ENCODE measurements at regions not wholly inside any gene's neighbourhood (a gene's known extent, or its start where the extent isn't known, plus 50 kb on each side); places are given as distances from the start of the nearest gene placed in this dataset.

DNA sequence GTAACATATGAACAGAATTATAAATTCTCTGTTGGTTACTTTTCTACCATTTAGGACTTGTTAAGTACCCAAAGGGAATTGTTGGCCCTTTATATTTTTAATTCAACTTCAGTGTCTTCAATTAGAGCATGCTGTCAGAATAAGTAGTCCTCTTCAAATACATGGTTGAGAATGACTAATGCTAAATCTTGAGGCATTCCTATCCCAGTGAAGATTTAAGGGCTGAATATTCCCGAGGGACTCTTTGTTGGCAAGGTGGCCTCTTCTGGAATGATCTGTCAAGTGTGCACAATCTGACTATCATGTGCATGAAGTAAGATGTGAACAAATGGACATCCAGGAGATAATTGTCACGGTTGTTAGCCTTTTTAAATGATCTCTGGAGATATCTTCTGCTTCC lies 421.7 kb downstream of the BMP2 start:
- H3K9ac ChIP-seq (ENCODE audit: insufficient read depth, low read depth, low read length), result no peak overlapping the region
- H3K36me3 ChIP-seq (replicated peaks in 1 of 2; ENCODE audit: control insufficient read depth in 1 of 2, insufficient read depth in 2 of 2, low read length in 2 of 2), result no peaks in the 10 kb centered on the region
- no peaks in the 10 kb centered on the region for H3K79me2 ChIP-seq (ENCODE audit: insufficient read depth, low read length)
- 0% methylated on average over 2 of the region's 2 CpGs for WGBS (ENCODE audit: low lambda C conversion rate)
- ATAC-seq (no peak), DNase-seq (ENCODE audit: low spot score) (no peak), FAIRE-seq (no peak)
- no peak overlapping the region for H2AFZ ChIP-seq (ENCODE audit: low read length)
- TF ChIP-seq MAF1 (CRISPR knock-in tag; IDR thresholded peaks at IDR 0.05; ENCODE audit: borderline replicate concordance) (no peak), YEATS2 (CRISPR knock-in tag; IDR thresholded peaks at IDR 0.05; ENCODE audit: borderline replicate concordance) (no peak), ARNT (IDR thresholded peaks at IDR 0.05) (no peak)
- TF ChIP-seq, protein P1, sequence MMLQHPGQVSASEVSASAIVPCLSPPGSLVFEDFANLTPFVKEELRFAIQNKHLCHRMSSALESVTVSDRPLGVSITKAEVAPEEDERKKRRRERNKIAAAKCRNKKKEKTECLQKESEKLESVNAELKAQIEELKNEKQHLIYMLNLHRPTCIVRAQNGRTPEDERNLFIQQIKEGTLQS (CRISPR knock-in tag; IDR thresholded peaks at IDR 0.05), result no peak
- TF ChIP-seq, protein P2, sequence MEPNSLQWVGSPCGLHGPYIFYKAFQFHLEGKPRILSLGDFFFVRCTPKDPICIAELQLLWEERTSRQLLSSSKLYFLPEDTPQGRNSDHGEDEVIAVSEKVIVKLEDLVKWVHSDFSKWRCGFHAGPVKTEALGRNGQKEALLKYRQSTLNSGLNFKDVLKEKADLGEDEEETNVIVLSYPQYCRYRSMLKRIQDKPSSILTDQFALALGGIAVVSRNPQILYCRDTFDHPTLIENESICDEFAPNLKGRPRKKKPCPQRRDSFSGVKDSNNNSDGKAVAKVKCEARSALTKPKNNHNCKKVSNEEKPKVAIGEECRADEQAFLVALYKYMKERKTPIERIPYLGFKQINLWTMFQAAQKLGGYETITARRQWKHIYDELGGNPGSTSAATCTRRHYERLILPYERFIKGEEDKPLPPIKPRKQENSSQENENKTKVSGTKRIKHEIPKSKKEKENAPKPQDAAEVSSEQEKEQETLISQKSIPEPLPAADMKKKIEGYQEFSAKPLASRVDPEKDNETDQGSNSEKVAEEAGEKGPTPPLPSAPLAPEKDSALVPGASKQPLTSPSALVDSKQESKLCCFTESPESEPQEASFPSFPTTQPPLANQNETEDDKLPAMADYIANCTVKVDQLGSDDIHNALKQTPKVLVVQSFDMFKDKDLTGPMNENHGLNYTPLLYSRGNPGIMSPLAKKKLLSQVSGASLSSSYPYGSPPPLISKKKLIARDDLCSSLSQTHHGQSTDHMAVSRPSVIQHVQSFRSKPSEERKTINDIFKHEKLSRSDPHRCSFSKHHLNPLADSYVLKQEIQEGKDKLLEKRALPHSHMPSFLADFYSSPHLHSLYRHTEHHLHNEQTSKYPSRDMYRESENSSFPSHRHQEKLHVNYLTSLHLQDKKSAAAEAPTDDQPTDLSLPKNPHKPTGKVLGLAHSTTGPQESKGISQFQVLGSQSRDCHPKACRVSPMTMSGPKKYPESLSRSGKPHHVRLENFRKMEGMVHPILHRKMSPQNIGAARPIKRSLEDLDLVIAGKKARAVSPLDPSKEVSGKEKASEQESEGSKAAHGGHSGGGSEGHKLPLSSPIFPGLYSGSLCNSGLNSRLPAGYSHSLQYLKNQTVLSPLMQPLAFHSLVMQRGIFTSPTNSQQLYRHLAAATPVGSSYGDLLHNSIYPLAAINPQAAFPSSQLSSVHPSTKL (CRISPR knock-in tag; IDR thresholded peaks at IDR 0.05), result no peak
- POLR2A ChIA-PET, result no interaction called here
- no peaks in the 10 kb centered on the region for H3K27me3 ChIP-seq (ENCODE audit: control insufficient read depth in 1 of 2, insufficient read depth in 2 of 2, low read length in 2 of 2)
- CTCF ChIA-PET (ENCODE audit: low intra/inter-chr PET ratio, low total read pairs), result no interaction called here
- no peaks in the 10 kb centered on the region for H3K4me1 ChIP-seq (ENCODE audit: insufficient read depth, low read length)
- intact Hi-C loops (cut with micrococcal nuclease; ENCODE audit: unreplicated experiment) (no loop called here), in situ Hi-C loops (cut with HindIII; ENCODE audit: extremely low pct_ligation_motif_present, low pct_unique_long_range_greater_than_20kb) (no loop called here)
- peaks cover 82% of the 10 kb centered on the region for H3K9me3 ChIP-seq (ENCODE audit: low read length)
- no peak overlapping the region for H3K4me2 ChIP-seq (ENCODE audit: low read depth, low read length)
- BruUV-seq (replicated peaks), result no TSS peak
- H4K20me1 ChIP-seq (ENCODE audit: insufficient read depth, low read length), result no peaks in the 10 kb centered on the region
- H3K4me3 ChIP-seq (replicated peaks in 1 of 3; ENCODE audit: insufficient read depth in 1 of 3, low read depth in 2 of 3, low read length in 3 of 3), result no peak overlapping the region
- H3K27ac ChIP-seq (ENCODE audit: extremely low read length, insufficient read depth, low read length), result no peak overlapping the region

DNA sequence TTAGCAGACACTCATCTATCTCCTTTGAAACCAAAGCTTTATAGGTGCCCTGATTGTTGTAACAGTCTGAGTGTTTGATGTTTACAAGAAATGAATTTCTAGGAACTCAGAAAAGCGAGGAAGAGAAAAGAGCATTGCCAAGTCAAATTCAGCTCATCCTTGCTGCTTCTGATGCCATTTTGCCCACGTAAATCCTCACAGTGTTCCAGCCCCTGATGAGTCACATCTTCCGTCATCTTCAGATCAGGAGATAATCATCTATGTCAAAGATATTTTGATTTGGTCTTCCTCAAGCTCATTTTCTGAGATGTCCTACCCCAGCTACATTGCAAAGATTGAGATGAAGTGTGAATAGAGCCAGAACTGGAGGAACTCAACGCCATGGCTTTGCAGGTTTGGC lies 426.2 kb downstream of the BMP2 start:
- H3K9me3 ChIP-seq (ENCODE audit: low read length), result peaks cover 77% of the 10 kb centered on the region
- H3K4me1 ChIP-seq (ENCODE audit: insufficient read depth, low read length), result no peaks in the 10 kb centered on the region
- no peak overlapping the region for H3K4me3 ChIP-seq (replicated peaks in 1 of 3; ENCODE audit: insufficient read depth in 1 of 3, low read depth in 2 of 3, low read length in 3 of 3)
- H4K20me1 ChIP-seq (ENCODE audit: insufficient read depth, low read length), result no peaks in the 10 kb centered on the region
- no peak for ATAC-seq
- no peaks in the 10 kb centered on the region for H3K36me3 ChIP-seq (replicated peaks in 1 of 2; ENCODE audit: control insufficient read depth in 1 of 2, insufficient read depth in 2 of 2, low read length in 2 of 2)
- H3K4me2 ChIP-seq (ENCODE audit: low read depth, low read length), result no peak overlapping the region
- no peaks in the 10 kb centered on the region for H3K27me3 ChIP-seq (ENCODE audit: control insufficient read depth in 1 of 2, insufficient read depth in 2 of 2, low read length in 2 of 2)
- BruUV-seq (replicated peaks), result no TSS peak
- no peak overlapping the region for H3K9ac ChIP-seq (ENCODE audit: insufficient read depth, low read depth, low read length)
- TF ChIP-seq, protein P3, sequence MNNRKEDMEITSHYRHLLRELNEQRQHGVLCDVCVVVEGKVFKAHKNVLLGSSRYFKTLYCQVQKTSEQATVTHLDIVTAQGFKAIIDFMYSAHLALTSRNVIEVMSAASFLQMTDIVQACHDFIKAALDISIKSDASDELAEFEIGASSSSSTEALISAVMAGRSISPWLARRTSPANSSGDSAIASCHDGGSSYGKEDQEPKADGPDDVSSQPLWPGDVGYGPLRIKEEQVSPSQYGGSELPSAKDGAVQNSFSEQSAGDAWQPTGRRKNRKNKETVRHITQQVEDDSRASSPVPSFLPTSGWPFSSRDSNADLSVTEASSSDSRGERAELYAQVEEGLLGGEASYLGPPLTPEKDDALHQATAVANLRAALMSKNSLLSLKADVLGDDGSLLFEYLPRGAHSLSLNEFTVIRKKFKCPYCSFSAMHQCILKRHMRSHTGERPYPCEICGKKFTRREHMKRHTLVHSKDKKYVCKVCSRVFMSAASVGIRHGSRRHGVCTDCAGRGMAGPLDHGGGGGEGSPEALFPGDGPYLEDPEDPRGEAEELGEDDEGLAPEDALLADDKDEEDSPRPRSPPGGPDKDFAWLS (CRISPR knock-in tag; IDR thresholded peaks at IDR 0.05; ENCODE audit: borderline replicate concordance), result no peak
- TF ChIP-seq CREB1 (IDR thresholded peaks at IDR 0.05) (peak; percentile 33), CREB1 (CRISPR knock-in tag; IDR thresholded peaks at IDR 0.05) (no peak), GATA4 (IDR thresholded peaks at IDR 0.05; ENCODE audit: borderline replicate concordance, low read depth) (no peak)
- FAIRE-seq, result no peak
- no peak for DNase-seq (ENCODE audit: low spot score)
- ChIA-PET POLR2A (no interaction called here), CTCF (ENCODE audit: low intra/inter-chr PET ratio, low total read pairs) (no interaction called here)
- no peaks in the 10 kb centered on the region for H3K79me2 ChIP-seq (ENCODE audit: insufficient read depth, low read length)
- 31% methylated on average over 4 of the region's 4 CpGs for WGBS (ENCODE audit: low lambda C conversion rate)
- intact Hi-C loops (cut with micrococcal nuclease; ENCODE audit: unreplicated experiment) (no loop called here), in situ Hi-C loops (cut with HindIII; ENCODE audit: extremely low pct_ligation_motif_present, low pct_unique_long_range_greater_than_20kb) (no loop called here)
- no peak overlapping the region for H2AFZ ChIP-seq (ENCODE audit: low read length)
- H3K27ac ChIP-seq (ENCODE audit: extremely low read length, insufficient read depth, low read length), result no peak overlapping the region
